GM21447 (cell line): ENCODE measurements at regions not wholly inside any gene's neighbourhood (a gene's known extent, or its start where the extent isn't known, plus 50 kb on each side); places are given as distances from the start of the nearest gene placed in this dataset.
"Not testable (repeated sequence)": the region's sequence is repeated elsewhere in the genome, so short reads cannot be mapped to it uniquely, and the experiment has no call there.

Experiments
- ATAC-seq: cut with Tn5 transposase; IDR thresholded peaks from one replicate; pipeline ENCODE4 v1.9.1; 2021; ENCODE audit not compliant: unreplicated experiment

DNA sequence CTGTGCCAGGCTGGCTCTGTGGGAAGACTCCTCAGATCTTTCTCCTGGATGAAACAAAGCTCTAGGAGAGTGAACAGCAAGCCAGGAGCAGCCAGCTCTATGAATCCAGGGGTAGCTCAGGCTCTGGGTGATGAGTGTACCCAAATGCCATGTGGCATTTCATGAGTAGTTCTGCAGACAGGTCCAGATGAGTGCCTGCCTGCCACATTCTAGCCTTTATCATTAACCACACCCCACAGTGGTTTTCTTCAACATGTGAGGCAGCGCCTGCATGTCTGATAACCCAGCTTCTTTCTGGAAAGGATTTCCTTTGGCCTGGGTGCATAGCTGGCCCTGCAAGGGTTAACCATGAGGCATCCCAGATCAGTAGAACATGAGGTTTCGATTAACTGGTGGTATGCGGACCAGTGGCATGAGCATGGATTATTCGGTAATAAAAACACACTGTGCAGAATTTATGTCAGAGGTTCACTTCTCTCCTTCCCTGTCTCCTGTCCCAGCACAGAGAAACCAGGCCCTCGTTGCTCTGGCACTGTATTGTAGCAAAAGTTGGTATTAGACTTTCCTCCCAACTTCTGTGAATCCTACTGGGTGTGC, 381.9 kb upstream of the ZNF462 start:
- no peak for ATAC-seq

DNA sequence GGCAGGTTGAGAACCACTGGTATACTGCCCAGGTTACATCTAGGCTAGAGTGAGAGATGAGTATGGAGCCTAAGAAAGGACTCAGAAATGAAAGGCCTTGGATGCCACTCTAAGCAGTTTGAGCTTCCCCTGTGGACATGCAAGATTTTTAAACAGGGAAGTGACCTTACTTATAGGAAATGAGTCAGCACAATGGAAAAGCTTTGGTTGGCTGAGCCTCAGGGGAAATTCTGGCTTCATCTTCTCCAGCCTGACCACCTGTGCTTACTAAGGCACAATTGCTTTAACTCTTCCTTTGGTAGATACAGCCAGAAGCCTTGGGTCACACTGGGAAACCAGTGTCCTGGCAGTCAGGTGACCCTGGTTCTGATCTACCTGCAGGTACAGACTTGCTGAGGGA, 380.2 kb upstream of the ZNF462 start:
- peak; percentile 57 for ATAC-seq

DNA sequence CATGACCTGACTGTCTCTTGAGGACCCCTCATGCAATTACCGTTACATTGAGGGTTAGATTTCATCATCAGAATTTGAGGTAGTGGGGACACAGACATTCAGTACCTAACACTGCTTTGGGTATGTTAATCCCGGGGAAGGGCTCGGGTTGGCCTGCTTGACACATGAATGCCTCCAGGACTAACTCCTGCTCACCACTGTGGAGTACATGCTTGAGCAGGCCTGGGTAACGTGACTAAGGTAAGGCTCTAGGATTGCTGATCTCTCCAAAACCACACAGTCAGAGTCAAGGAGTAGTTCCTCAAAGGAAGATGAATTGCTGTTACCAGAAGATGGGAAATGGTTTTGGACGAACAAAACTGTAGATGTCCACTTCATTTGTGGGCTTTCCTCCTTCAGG, 376.3 kb upstream of the ZNF462 start:
- ATAC-seq = no peak

DNA sequence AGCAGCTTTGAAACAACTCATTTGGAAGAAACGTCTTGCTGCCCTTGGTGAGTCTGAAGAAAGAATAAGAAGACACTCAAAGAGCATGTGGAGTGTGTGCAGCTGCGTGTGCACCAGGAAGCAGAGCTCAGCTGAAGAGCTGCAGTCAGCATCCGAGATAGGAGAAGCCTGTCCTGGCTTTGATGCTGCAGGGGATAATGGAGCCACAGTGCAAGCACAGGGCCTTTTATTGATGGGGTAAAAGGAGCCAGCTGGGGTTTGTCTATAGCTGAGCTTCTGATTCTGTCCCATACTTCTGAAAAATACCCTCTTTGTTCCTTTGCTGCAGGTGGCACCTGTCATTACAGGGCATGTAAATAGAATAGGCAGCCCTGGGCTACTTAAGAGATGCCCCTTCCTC, 375.7 kb upstream of the ZNF462 start:
- ATAC-seq = no peak

DNA sequence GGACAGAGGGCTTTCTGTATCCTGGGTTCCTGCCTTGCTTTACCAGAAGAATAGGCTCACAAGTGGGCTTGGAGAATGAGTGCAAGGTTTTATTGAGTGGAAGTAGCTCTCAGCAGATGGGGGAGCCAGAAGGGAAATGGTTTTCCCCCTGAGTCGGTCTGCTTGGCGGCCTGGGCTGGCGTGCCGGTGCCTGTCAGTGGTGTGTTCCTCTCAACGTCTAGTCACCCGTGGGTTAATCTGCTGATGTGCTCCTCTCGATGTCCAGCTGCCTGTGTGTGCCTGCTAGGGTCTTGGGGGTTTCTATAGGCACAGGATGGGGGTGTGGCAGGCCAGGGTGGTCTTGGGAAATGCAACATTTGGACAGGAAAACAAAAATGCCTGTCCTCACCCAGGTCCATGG, 370.8 kb upstream of the ZNF462 start:
- not testable (repeated sequence) for ATAC-seq

DNA sequence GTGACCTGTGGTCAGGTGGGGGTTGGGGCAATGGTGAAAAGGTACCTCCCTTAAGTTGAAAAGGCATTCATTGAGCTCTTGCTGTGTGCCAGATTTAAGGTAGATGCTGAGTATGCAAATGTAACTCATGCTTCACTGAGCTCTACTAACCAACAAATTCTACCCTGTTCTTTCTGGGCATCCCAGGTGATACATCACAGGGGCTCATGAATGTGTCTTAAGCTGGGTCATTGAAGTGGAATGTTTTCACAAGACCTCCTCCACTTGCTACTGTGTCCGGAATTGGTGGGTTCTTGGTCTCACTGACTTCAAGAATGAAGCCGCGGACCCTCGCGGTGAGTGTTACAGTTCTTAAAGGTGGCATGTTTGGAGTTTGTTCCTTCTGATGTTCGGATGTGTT, 362.8 kb upstream of the ZNF462 start:
- no peak for ATAC-seq

DNA sequence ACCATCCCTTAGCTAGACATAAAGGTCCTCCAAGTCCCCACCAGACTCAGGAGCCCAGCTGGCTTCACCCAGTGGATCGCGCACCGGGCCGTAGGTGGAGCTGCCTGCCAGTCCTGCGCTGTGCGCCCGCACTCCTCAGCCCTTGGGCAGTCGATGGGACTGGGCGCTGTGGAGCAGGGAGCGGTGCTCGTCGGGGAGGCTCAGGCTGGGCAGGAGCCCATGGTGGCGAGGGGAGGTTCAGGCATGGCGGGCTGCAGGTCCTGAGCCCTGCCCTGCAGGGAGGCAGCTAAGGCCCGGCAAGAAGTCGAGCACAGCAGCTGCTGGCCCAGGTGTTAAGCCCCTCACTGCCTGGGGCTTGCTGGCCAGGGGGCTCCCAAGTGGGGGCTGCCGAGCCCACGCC, 361.8 kb upstream of the ZNF462 start:
- ATAC-seq = not testable (repeated sequence)

DNA sequence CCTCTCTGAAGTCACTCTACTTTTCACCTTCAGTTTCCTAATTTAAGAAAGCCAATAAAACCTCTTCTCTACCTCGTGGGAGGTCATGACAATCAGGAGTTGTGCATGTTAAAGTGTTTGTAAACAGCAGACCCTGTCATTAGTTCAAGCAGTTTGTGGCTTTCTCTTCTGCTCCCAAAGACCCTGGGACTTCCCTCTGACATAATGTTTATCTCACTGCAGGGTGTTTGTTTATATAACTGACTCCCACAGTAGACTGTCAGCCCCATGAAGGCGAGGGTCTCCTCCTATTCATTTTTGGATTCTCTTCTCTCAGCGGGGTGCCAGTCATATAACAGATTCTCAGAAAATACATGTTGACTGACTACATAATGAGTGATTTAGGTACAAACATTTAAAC, 360.0 kb upstream of the ZNF462 start:
- ATAC-seq = no peak

DNA sequence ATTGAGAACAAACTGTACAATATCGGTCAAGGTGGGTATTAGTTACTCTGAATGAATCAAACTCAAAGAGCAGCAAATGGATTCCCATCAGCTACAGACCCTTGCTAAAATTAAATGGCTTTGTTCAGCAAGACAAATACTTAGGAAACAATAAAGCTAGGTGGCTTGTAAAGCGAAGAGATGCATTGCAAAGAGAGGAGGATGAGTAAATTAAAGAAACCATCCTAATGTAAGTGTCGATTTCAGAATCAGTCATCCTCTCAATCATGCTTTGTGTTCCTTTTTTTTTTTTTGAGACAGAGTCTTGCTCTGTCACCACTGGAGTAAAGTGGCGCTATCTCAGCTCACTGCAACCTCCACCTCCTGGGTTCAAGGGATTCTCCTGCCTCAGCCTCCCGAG, 359.2 kb upstream of the ZNF462 start:
- no peak for ATAC-seq

DNA sequence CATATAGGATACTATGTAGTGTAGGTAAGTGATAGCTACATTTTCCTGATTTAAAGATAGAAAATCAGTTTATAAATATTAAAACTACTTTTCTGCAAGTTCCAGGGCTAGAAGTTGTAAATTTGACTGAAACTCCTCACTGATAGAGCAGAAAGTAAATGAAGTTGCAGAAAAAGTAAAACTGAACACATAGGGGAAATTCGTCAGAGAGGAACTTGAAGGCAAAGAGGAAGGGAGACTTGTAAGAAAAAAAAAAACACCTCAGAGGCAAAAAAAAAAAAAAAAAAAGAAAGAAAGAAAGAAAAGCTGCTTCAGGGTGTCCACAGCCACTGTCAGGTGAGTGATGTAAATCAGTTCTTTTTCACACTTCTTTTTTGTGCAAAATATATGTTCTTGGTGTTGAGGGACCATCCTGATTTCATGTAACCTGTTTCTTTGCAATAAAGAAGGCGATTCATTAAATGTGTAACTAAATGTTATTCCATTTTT, 336.2 kb upstream of the ZNF462 start:
- no peak for ATAC-seq

DNA sequence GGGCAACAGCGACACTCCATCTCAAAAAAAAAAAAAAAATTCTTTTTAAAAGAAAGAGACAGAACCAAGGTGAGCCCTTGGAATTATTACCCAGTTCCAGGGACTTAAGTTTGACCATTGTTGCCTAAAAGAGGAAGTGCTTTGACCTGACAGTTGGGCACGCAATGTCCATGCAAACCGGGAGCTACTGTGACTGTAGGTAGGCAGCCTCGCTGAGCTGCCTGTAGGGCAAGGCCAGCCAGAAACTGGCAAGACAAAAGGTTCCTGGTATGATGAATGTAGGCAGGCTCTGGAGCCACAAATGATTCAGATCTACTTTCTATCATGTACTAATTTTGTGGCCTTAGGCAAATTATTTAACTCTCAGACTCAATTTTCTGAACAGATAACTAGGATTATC, 334.8 kb upstream of the ZNF462 start:
- ATAC-seq = no peak

DNA sequence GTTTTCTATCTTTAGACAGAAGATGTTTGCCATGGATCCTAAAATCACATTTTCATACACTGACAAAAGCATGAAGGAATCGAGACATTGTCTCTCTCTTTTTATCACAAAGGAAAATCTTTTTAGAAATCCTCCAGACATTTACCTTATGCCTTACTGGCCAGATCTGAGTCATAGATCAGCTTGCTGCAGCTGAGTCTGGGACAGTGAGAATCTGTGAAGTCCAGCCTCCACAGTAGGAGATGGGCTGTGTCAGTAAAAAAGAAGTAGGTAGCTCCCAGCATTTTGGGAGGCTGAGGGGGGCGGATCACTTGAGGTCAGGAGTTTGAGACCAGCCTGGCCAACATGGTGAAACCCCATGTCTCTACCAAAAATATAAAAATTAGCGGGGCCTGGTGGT, 333.4 kb upstream of the ZNF462 start:
- ATAC-seq = no peak

DNA sequence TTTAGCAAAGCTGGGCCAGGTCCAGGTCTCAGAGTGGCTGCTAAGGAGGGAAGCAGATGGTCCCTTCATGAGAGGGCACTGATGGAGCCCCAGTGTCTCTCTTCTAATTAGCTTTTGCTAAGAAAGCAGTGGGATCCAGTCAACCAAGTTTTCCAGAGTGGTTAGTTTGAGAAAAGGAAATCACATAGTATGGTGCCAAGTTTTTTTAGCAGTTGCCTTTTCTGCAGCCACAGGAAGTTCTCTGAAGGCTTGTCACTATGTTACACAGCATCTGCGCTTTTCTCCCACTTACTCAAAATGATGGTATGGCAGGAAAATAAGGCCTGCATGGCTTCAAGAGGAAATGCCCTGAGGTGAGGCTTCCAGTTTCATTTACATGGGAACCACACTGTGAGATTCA, 331.5 kb upstream of the ZNF462 start:
- ATAC-seq = no peak

DNA sequence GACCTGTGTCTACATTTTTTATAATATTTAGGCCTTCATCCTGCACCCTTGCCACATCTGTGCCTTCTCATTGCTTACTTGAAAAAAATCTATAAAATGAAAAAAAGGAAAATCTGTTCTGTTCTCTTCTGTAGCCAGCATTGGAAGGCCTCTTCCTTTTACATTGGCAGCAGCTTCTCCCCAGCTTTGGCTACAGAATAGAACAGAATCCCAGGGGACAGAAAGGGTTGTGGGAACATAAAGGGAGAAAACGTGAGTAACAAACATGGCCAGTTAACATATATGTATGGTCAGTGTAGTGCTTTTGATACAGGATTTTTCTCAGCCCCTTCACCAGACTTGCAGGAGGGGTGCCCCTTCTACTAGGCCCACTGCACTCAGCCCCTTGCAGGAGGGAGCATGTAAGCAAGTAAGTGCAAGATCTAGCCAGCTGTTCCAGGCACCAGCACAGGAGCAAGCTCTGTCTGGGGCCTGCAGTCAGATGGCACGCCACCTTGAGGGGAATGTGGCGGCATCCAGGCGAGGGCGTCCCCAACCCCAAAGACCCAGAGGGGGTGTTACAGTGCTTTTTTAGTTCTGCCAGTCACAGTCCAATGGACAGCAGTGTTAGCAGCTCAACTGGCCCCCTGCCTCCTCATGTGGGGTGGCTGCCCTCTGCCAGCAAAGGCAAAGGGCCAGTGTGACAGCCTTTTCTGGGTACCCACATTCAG, 330.5 kb upstream of the ZNF462 start:
- ATAC-seq = no peak

DNA sequence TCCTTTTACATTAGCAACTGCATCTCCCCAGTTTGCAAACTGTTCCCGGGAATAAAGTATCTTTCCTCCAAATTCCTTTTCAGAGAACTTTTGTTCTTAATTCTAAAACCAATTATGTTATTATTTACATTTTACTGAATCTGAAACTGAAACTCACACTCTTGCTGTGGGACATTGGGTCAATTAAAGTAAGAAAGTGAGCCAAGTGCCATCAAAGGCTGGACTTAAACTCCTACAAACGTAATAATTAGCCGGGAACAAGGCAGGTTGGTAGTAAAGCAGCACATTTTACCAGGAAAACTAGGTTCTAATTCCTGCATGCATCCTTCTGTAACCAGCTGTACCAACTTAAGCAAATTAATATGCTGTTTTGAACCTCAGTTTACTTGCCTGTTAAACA, 328.2 kb upstream of the ZNF462 start:
- ATAC-seq = no peak

DNA sequence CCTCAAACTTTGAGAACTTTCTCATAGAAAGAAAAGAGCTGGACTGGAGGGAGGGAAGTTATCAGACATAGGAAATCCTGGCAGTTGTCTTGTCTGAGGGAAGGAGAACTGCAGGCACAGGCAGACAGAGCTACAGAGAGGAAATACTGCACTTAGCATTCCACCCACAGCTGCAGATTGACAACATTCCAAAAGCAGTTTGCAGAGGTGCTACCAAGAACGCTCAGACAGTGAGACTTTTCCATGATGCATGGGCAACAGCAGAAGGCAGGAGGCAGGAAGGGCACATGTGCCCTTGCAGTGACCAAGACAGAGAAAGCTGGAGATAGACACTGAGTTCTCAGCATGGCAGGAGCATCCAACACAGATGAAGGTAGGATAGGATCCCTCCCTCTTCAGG, 327.5 kb upstream of the ZNF462 start:
- no peak for ATAC-seq

DNA sequence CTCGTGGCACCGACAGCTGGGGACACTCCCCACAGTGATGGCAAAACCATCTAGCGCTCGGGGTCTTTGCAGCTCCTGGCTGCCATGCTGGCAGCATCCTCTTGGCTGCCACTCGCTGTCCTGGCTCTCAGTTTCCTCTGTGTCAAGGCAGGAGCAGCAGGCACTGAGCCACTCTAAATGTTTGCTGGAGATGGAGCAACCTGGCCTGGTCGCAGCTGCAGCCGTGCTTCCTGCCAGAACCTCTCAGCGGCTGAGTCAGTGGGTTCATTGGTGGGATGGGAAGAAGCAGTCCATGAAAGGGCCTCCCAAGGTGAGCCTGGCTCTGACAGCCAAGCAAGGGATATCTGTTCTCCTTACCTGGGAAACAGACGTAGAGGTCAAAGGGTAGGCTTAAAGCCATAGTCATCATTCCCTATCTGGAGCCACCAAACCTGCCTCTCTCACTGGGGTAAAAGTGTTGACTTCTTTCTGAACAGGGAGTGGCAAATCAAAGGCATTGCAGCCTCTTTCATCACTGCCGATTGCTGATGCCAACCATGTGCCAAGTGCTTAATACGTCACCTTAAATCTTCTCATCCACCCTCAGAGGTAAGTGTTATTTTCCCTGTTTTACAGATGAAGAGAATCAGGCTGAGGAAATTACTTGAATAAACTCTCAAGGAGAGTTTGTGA, 304.8 kb upstream of the ZNF462 start:
- ATAC-seq = no peak

DNA sequence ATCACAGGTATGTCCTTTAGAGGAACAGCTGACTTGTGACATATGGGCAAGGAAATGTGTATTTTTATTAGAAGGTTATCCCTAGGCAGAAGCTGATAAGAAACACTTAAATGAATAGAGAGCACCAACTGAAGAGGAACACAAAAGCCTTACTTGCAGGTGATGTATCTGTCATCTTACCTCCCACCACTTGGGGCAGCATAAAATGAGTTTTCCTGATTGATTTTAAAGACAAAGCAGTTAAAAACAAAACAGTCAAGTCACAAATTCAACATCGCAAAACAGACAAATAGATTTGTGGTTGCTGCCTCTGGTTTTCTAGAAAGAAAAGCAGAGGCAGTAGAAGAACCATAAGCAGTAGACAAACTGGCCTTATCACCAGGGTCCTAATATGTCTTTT, 302.4 kb upstream of the ZNF462 start:
- ATAC-seq = no peak

DNA sequence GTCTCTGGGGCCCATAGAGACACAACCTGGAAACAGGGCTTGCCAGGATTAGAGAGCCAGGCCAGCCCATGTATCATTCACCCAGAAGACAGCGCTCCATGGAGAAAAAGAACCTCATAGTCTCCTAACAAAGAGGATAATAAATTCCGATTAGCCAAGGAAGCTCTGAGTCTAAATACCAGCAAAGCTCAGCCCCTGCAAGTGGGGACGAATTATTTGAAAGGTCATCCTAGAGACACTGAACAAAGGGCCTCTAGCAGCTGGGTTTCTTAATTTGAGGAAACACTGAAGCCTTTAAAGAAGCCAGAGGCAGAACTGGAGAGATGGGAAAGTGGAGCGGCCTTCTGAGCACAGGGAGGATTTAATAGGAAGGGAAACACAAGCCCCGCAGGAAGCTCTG, 287.1 kb upstream of the ZNF462 start:
- ATAC-seq = no peak

DNA sequence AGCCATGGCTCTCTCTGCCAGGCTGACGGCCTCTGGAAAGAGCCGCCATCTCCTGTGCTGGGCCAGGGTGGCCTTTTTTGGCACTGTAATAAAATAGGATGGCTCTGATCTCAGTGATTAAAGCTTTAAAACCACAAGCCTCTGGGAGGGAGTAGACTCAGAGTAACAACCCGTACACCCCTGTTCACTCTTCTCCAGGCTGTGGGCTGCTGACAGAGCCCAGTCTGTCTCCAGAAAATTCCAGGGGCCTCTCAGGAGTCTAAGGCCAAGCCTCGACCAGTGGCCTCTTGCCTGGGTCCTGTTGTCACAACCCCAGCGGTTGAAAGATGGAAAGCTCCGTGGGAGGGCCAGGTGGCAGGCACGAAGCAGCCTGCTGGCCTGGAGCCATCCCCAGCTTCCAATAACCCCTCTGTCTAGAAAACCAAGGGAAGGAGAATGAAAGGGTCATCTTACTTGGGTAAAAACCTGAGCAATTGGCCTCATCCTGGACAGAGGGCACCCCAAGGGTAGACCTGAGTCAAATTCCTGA, 286.7 kb upstream of the ZNF462 start:
- no peak for ATAC-seq

DNA sequence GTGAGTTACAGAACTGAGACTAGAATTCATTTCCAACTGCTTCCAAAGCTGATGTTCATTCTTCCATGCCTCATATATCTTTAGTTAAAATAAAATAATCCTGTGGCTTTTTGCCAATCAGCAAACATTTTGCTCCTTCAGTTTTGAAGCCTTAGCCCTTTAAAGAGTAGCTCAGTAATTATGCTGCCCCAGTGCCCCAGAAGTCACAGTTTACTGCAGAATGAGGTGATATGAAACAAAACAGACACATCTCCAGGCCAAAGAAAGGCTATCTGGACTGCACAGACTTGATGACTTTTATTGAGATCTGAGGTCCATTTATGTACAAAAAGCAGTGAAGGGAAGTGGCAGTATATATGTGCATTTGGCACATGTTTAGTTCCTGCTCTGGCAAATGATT, 285.8 kb upstream of the ZNF462 start:
- no peak for ATAC-seq

DNA sequence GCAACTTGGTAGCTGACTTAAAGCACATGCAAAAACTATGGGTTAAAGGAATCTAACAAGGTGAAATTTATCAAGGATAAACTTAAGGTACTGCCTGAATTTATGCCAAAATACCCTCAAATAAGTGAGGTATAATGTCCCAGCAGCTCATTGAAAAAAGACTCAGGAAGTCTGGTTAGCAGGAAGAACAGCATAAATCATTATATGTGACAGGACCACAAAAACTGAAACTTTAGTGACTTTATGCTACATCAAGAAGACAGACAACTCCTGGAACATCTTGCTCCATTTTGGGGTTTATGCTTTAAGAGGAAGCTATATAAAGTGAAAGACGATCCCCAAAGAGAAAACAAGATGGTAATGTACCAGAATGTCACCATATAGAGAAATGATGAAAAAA, 282.4 kb upstream of the ZNF462 start:
- no peak for ATAC-seq
